NT2/D1 (cell line): ENCODE measurements at regions not wholly inside any gene's neighbourhood (a gene's known extent, or its start where the extent isn't known, plus 50 kb on each side); places are given as distances from the start of the nearest gene placed in this dataset.
"Not testable (repeated sequence)": the region's sequence is repeated elsewhere in the genome, so short reads cannot be mapped to it uniquely, and the experiment has no call there.

ENCODE experiments used
- SUZ12 ChIP-seq: IDR thresholded peaks from 2 replicates; pipeline ENCODE4 v1.6.1; 2011; ENCODE audit not compliant: insufficient read length, insufficient read depth; ENCODE audit errors: extremely low read depth
- YY1 ChIP-seq: IDR thresholded peaks from 2 replicates; pipeline ENCODE4 v1.6.1; 2011; ENCODE audit not compliant: insufficient read length, insufficient read depth
- ZNF274 ChIP-seq: IDR thresholded peaks from 2 replicates; pipeline ENCODE4 v1.6.1; 2011; ENCODE audit warnings: mild to moderate bottlenecking, low read depth, low read length

DNA sequence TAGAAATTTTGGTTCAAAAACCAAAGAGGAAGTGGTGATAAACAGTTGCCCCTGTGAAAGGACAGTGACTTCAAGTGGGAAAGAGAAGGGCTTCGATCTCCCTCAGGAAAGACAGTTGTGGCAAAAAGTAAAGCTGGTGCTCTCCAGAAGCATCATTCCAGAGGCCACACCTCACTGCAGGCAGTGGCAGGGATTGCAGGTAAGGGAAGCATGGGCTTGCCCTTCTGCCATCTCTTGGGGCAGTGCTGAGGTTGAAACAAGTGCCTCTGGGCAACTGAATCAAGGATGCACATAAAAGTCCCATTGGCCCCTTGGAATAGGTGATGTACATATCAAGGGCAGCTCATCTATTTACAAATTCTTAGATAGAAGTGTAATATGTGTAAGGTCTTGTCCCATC is 155.4 kb downstream of the FAM72C start:
- TF ChIP-seq ZNF274, YY1, SUZ12: not testable (repeated sequence)
